NOMO-1 treated with DMSO at 0.1 percent for 48 hours (cell line): ENCODE measurements at regions not wholly inside any gene's neighbourhood (a gene's known extent, or its start where the extent isn't known, plus 50 kb on each side); places are given as distances from the start of the nearest gene placed in this dataset.

ENCODE experiments used
- DNase-seq: peaks from one replicate; lab custom pipeline; 2025; ENCODE audit not compliant: unreplicated experiment; lab: John Stamatoyannopoulos, UW

- no peak for DNase-seq
These were observed 62.7 kb upstream of the ARID2 start for GRCh38 chr12:45666816-45667215.

GRCh38 chr12:45667761-45668160 is 61.7 kb upstream of the ARID2 start:
- DNase-seq, result no peak

GRCh38 chr12:45668641-45669040 is 60.9 kb upstream of the ARID2 start:
- DNase-seq, result no peak

- peak; percentile 86 for DNase-seq
These were observed 60.4 kb upstream of the ARID2 start for GRCh38 chr12:45669093-45669492.

- DNase-seq, result no peak
These were observed 59.7 kb upstream of the ARID2 start for GRCh38 chr12:45669792-45670191.

GRCh38 chr12:45670346-45671065 is 59.0 kb upstream of the ARID2 start:
- DNase-seq, result peak; percentile 98

GRCh38 chr12:45671254-45671653 is 58.3 kb upstream of the ARID2 start:
- no peak for DNase-seq

GRCh38 chr12:45674181-45674977 is 55.1 kb upstream of the ARID2 start:
- DNase-seq, result no peak

- no peak for DNase-seq
These were observed 54.0 kb upstream of the ARID2 start for GRCh38 chr12:45675534-45675933.
